ENCODE measurements at regions not wholly inside any gene's neighbourhood (a gene's known extent, or its start where the extent isn't known, plus 50 kb on each side); places are given as distances from the start of the nearest gene placed in this dataset.

- no peak for TF ChIP-seq BACH1 (IDR thresholded peaks at IDR 0.05; ENCODE audit: low read length)
- no peak for TF ChIP-seq GTF2F1 (IDR thresholded peaks at IDR 0.05; ENCODE audit: borderline replicate concordance, low read depth, low read length)
- TF ChIP-seq GABPA (IDR thresholded peaks at IDR 0.05; ENCODE audit: borderline replicate concordance, insufficient read depth, low read length) = no peak
- no peak for TF ChIP-seq TEAD4 (IDR thresholded peaks at IDR 0.05; ENCODE audit: low read depth, low read length)
- TF ChIP-seq NANOG (IDR thresholded peaks at IDR 0.05; ENCODE audit: insufficient read depth, low read depth, low read length, poor library complexity, severe bottlenecking) = no peak
- TF ChIP-seq TCF12 (IDR thresholded peaks at IDR 0.05; ENCODE audit: low read depth, low read length) = no peak
- TF ChIP-seq PHF8 (conservative IDR thresholded peaks at IDR 0.05; ENCODE audit: low read depth, low read length) = no peak
Measured at GRCh38 chr1:214826619-214827018, 223.6 kb downstream of the CENPF start (continued).
